Fibroblast of lung (primary cell): ENCODE measurements at regions not wholly inside any gene's neighbourhood (a gene's known extent, or its start where the extent isn't known, plus 50 kb on each side); places are given as distances from the start of the nearest gene placed in this dataset.

Source experiments
- DNase-seq, 2 donors: peaks; one replicate each; pipeline versions ENCODE4 v3.0.0 to v3.0.0-alpha.2; 2010; ENCODE audit warnings: low read depth in 2 of 2
- H2AFZ ChIP-seq: 2 replicates; pipeline ENCODE4 v1.5.1; 2012; ENCODE audit warnings: low read length, control low read depth, inconsistent platforms
- H3K27ac ChIP-seq: 2 replicates; pipeline ENCODE4 v1.5.1; 2011; ENCODE audit warnings: low read length, control low read depth; ENCODE audit not compliant: insufficient read depth
- H3K27me3 ChIP-seq: 2 replicates; pipeline ENCODE4 v1.5.1; 2011; ENCODE audit warnings: mild to moderate bottlenecking, low read length; ENCODE audit not compliant: control insufficient read depth, insufficient read depth
- H3K36me3 ChIP-seq: 2 replicates; pipeline ENCODE4 v1.5.1; 2011; ENCODE audit warnings: low read length; ENCODE audit not compliant: control insufficient read depth, insufficient read depth
- H3K4me1 ChIP-seq: 2 replicates; pipeline ENCODE4 v1.5.1; 2011; ENCODE audit warnings: low read length; ENCODE audit not compliant: control insufficient read depth, insufficient read depth; ENCODE audit errors: extremely low read depth
- H3K4me2 ChIP-seq: 2 replicates; pipeline ENCODE4 v1.5.1; 2011; ENCODE audit warnings: low read length, control low read depth; ENCODE audit not compliant: insufficient read depth; ENCODE audit errors: extremely low read depth
- H3K4me3 ChIP-seq, 4 experiments: fragments of 200-600 bp in 1 of 4; sonication (generic) in 1 of 4; replicated peaks in 1 of 4; 2 replicates each; pipeline ENCODE4 v1.5.1; 2011 to 2016; ENCODE audit warnings: low read length in 4 of 4, low read depth in 3 of 4, mild to moderate bottlenecking in 3 of 4, control low read depth in 2 of 4, inconsistent platforms in 1 of 4, mixed read lengths in 1 of 4; ENCODE audit not compliant: insufficient read depth in 1 of 4; ENCODE audit errors: control extremely low read depth in 1 of 4
- H3K79me2 ChIP-seq: 2 replicates; pipeline ENCODE4 v1.5.1; 2012; ENCODE audit warnings: mild to moderate bottlenecking, low read length, inconsistent platforms; ENCODE audit not compliant: control insufficient read depth, insufficient read depth
- H3K9ac ChIP-seq: 2 replicates; pipeline ENCODE4 v1.5.1; 2011; ENCODE audit warnings: mild to moderate bottlenecking, low read length, control low read depth; ENCODE audit not compliant: insufficient read depth
- H3K9me3 ChIP-seq: 2 replicates; pipeline ENCODE4 v1.5.1; 2012; ENCODE audit warnings: low read depth, low read length; ENCODE audit not compliant: control insufficient read depth, insufficient read depth
- H4K20me1 ChIP-seq: 2 replicates; pipeline ENCODE4 v1.5.1; 2011; ENCODE audit warnings: low read length; ENCODE audit not compliant: control insufficient read depth, insufficient read depth; ENCODE audit errors: extremely low read depth
- CTCF ChIP-seq, 2 donors: IDR thresholded peaks in 1 of 2; conservative IDR thresholded peaks in 1 of 2; 1 replicate in 1 of 2; 2 replicates in 1 of 2; pipeline ENCODE4 v1.5.1; 2011 to 2012; ENCODE audit warnings: low read length in 2 of 2, control low read depth in 1 of 2, inconsistent platforms in 1 of 2, low read depth in 1 of 2, mild to moderate bottlenecking in 1 of 2
- EZH2 ChIP-seq: IDR thresholded peaks from 2 replicates; pipeline ENCODE4 v1.5.1; 2012; ENCODE audit warnings: low read length, control low read depth, mild to moderate bottlenecking; ENCODE audit errors: missing control alignments

GRCh38 chr12:113525066-113525465 lies 53.4 kb upstream of the LHX5 start:
- H3K79me2 ChIP-seq, result no peaks in the 10 kb centered on the region
- H4K20me1 ChIP-seq, result no peaks in the 10 kb centered on the region
- H3K36me3 ChIP-seq, result no peaks in the 10 kb centered on the region
- DNase-seq, result no peak
- no peaks in the 10 kb centered on the region for H3K9me3 ChIP-seq
- no peaks in the 10 kb centered on the region for H3K4me1 ChIP-seq
- no peak overlapping the region for H2AFZ ChIP-seq
- H3K27me3 ChIP-seq, result peaks cover 2% of the 10 kb centered on the region
- no peak overlapping the region for H3K4me3 ChIP-seq
- H3K4me2 ChIP-seq, result no peak overlapping the region
- no peak overlapping the region for H3K27ac ChIP-seq
- TF ChIP-seq CTCF (conservative IDR thresholded peaks at IDR 0.05 in 1 of 2, IDR thresholded peaks at IDR 0.05 in 1 of 2; ENCODE audit: low read depth in 1 of 2, low read length in 2 of 2) (no peak), EZH2 (no peak)
- H3K9ac ChIP-seq, result no peak overlapping the region

- H3K27ac ChIP-seq, result no peak overlapping the region
- H3K4me3 ChIP-seq, result no peak overlapping the region
- peaks cover 2% of the 10 kb centered on the region for H3K27me3 ChIP-seq
- DNase-seq, result no peak
- TF ChIP-seq CTCF (conservative IDR thresholded peaks at IDR 0.05 in 1 of 2, IDR thresholded peaks at IDR 0.05 in 1 of 2; ENCODE audit: low read depth in 1 of 2, low read length in 2 of 2), result no peak
- no peak for TF ChIP-seq EZH2
- H4K20me1 ChIP-seq, result no peaks in the 10 kb centered on the region
- H3K4me1 ChIP-seq, result no peaks in the 10 kb centered on the region
- no peak overlapping the region for H3K4me2 ChIP-seq
- H3K79me2 ChIP-seq, result no peaks in the 10 kb centered on the region
- no peaks in the 10 kb centered on the region for H3K9me3 ChIP-seq
- no peak overlapping the region for H3K9ac ChIP-seq
- no peak overlapping the region for H2AFZ ChIP-seq
- H3K36me3 ChIP-seq, result no peaks in the 10 kb centered on the region
Measured at GRCh38 chr12:113524495-113524894, 52.8 kb upstream of the LHX5 start.

- H3K9ac ChIP-seq, result no peak overlapping the region
- peaks cover 2% of the 10 kb centered on the region for H3K27me3 ChIP-seq
- H3K36me3 ChIP-seq, result no peaks in the 10 kb centered on the region
- H4K20me1 ChIP-seq, result no peaks in the 10 kb centered on the region
- no peaks in the 10 kb centered on the region for H3K79me2 ChIP-seq
- no peak for TF ChIP-seq CTCF (conservative IDR thresholded peaks at IDR 0.05 in 1 of 2, IDR thresholded peaks at IDR 0.05 in 1 of 2; ENCODE audit: low read depth in 1 of 2, low read length in 2 of 2)
- TF ChIP-seq EZH2, result no peak
- DNase-seq, result no peak
- H2AFZ ChIP-seq, result no peak overlapping the region
- no peaks in the 10 kb centered on the region for H3K9me3 ChIP-seq
- H3K4me1 ChIP-seq, result no peaks in the 10 kb centered on the region
- H3K4me2 ChIP-seq, result no peak overlapping the region
- H3K27ac ChIP-seq, result no peak overlapping the region
- H3K4me3 ChIP-seq, result no peak overlapping the region
Measured at GRCh38 chr12:113521708-113522107, 50.0 kb upstream of the LHX5 start.
